ENCODE measurements at regions not wholly inside any gene's neighbourhood (a gene's known extent, or its start where the extent isn't known, plus 50 kb on each side); places are given as distances from the start of the nearest gene placed in this dataset.

DNA sequence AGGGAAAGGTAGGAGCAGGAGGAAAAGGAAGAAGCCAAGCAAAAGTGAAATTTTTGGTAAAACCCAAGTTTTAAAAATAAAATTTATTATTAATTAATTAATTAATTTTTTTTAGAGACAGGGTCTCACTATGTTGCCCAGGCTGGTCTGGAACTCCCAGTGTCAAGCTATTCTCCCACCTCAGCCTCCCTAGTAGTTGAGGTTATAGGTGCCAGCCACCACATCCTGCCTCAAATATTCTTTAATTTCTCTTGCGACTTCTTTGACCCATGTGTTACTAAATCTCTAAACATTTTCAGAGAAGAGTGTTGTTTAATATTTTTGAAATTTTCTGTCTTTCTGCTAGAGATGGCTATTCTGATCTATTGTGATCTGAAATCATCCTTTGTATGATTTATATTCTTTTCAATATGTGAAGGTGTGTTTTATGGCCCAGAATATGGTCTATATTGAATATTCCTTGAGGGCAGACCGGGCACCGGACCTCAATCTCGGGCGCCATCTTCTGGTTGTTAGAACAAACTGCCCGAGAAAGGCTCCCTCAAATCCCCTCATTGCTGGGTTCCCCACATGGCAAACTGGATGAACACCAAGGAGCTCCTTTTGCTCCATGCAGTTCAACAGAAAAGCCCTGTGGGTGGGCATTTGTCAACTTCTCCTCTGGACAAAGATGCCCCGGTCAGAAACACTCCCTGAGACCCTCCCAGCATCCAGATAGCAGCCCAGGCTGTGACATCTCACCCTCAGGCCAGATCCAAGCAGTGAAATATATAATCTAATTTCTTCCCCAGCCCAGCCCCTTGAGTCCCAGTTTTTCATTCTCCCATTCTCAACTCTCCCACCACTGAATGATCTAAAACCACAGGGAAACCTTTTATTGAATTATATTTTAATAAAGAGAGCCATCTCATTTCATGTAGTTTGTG is 110.5 kb downstream of the ASCL4 start:
- TF ChIP-seq CTCF (IDR thresholded peaks at IDR 0.05), result no peak
- TF ChIP-seq POLR2A (IDR thresholded peaks at IDR 0.05), result no peak

Data from lower leg skin (tissue), 3 donors.